ENCODE measurements at regions not wholly inside any gene's neighbourhood (a gene's known extent, or its start where the extent isn't known, plus 50 kb on each side); places are given as distances from the start of the nearest gene placed in this dataset.

- Histone ChIP-seq H3K4me1 (ENCODE audit: control insufficient read depth in 4 of 4, insufficient read depth in 4 of 4, low read length in 3 of 4) (peaks cover 0 to 6% (median 2%) of the 10 kb centered on the region in 4 donors), H3K9ac (ENCODE audit: low read depth in 1 of 2, low read length in 2 of 2) (no peak overlapping the region), H3K36me3 (ENCODE audit: control insufficient read depth in 4 of 4, insufficient read depth in 3 of 4, low read depth in 1 of 4, low read length in 3 of 4) (no peaks in the 10 kb centered on the region), H3K27ac (ENCODE audit: low read depth in 1 of 2, low read length in 2 of 2) (peak overlapping the region in 1 of 2 donors; percentile 25), H3K9me3 (ENCODE audit: control insufficient read depth in 4 of 4, low read length in 3 of 4) (no peaks in the 10 kb centered on the region), H3K27me3 (ENCODE audit: control insufficient read depth in 4 of 4, insufficient read depth in 4 of 4, low read length in 3 of 4) (no peaks in the 10 kb centered on the region), H3K4me3 (ENCODE audit: low read depth in 1 of 3, low read length in 3 of 3) (peak overlapping the region in 1 of 3 donors; percentile 24)
- TF ChIP-seq HNF4G (IDR thresholded peaks at IDR 0.05) (no peak), NR2F2 (IDR thresholded peaks at IDR 0.05) (no peak), EGR1 (IDR thresholded peaks at IDR 0.05; ENCODE audit: low read depth in 2 of 2) (no peak), HNF4A (conservative IDR thresholded peaks at IDR 0.05) (no peak), JUND (IDR thresholded peaks at IDR 0.05) (no peak)
- TF ChIP-seq, protein P1, sequence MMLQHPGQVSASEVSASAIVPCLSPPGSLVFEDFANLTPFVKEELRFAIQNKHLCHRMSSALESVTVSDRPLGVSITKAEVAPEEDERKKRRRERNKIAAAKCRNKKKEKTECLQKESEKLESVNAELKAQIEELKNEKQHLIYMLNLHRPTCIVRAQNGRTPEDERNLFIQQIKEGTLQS (IDR thresholded peaks at IDR 0.05) = no peak
- no peak for DNase-seq (ENCODE audit: low spot score)
- 67% methylated on average over 6 of the region's 6 CpGs for WGBS
These were observed 641.5 kb downstream of the PLOD2 start for GRCh38 chr3:145519398-145520047.

- no peak overlapping the region for H3K27ac ChIP-seq (ENCODE audit: low read depth in 1 of 2, low read length in 2 of 2)
- TF ChIP-seq FOXA1 (IDR thresholded peaks at IDR 0.05) (no peak), YY1 (IDR thresholded peaks at IDR 0.05) (no peak), NR2F2 (IDR thresholded peaks at IDR 0.05) (no peak), EGR1 (IDR thresholded peaks at IDR 0.05; ENCODE audit: low read depth in 2 of 2) (no peak), RXRA (IDR thresholded peaks at IDR 0.05) (no peak), TAF1 (conservative IDR thresholded peaks at IDR 0.05) (no peak), MAX (IDR thresholded peaks at IDR 0.05) (no peak), HNF4G (IDR thresholded peaks at IDR 0.05) (no peak), FOXA2 (IDR thresholded peaks at IDR 0.05) (no peak)
- TF ChIP-seq, protein P2, sequence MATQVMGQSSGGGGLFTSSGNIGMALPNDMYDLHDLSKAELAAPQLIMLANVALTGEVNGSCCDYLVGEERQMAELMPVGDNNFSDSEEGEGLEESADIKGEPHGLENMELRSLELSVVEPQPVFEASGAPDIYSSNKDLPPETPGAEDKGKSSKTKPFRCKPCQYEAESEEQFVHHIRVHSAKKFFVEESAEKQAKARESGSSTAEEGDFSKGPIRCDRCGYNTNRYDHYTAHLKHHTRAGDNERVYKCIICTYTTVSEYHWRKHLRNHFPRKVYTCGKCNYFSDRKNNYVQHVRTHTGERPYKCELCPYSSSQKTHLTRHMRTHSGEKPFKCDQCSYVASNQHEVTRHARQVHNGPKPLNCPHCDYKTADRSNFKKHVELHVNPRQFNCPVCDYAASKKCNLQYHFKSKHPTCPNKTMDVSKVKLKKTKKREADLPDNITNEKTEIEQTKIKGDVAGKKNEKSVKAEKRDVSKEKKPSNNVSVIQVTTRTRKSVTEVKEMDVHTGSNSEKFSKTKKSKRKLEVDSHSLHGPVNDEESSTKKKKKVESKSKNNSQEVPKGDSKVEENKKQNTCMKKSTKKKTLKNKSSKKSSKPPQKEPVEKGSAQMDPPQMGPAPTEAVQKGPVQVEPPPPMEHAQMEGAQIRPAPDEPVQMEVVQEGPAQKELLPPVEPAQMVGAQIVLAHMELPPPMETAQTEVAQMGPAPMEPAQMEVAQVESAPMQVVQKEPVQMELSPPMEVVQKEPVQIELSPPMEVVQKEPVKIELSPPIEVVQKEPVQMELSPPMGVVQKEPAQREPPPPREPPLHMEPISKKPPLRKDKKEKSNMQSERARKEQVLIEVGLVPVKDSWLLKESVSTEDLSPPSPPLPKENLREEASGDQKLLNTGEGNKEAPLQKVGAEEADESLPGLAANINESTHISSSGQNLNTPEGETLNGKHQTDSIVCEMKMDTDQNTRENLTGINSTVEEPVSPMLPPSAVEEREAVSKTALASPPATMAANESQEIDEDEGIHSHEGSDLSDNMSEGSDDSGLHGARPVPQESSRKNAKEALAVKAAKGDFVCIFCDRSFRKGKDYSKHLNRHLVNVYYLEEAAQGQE (IDR thresholded peaks at IDR 0.05) = no peak
- TF ChIP-seq, protein P1 (IDR thresholded peaks at IDR 0.05) = no peak
- TF ChIP-seq, protein P3, sequence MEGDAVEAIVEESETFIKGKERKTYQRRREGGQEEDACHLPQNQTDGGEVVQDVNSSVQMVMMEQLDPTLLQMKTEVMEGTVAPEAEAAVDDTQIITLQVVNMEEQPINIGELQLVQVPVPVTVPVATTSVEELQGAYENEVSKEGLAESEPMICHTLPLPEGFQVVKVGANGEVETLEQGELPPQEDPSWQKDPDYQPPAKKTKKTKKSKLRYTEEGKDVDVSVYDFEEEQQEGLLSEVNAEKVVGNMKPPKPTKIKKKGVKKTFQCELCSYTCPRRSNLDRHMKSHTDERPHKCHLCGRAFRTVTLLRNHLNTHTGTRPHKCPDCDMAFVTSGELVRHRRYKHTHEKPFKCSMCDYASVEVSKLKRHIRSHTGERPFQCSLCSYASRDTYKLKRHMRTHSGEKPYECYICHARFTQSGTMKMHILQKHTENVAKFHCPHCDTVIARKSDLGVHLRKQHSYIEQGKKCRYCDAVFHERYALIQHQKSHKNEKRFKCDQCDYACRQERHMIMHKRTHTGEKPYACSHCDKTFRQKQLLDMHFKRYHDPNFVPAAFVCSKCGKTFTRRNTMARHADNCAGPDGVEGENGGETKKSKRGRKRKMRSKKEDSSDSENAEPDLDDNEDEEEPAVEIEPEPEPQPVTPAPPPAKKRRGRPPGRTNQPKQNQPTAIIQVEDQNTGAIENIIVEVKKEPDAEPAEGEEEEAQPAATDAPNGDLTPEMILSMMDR (IDR thresholded peaks at IDR 0.05; ENCODE audit: low read depth, low read length, missing input control) = no peak
- no peak for DNase-seq (ENCODE audit: low spot score)
- H3K36me3 ChIP-seq (ENCODE audit: control insufficient read depth in 4 of 4, insufficient read depth in 3 of 4, low read depth in 1 of 4, low read length in 3 of 4) = no peaks in the 10 kb centered on the region
- H3K4me3 ChIP-seq (ENCODE audit: low read depth in 1 of 3, low read length in 3 of 3) = no peak overlapping the region
- no peaks in the 10 kb centered on the region for H3K9me3 ChIP-seq (ENCODE audit: control insufficient read depth in 4 of 4, low read length in 3 of 4)
- no peaks in the 10 kb centered on the region for H3K27me3 ChIP-seq (ENCODE audit: control insufficient read depth in 4 of 4, insufficient read depth in 4 of 4, low read length in 3 of 4)
- H3K4me1 ChIP-seq (ENCODE audit: control insufficient read depth in 4 of 4, insufficient read depth in 4 of 4, low read length in 3 of 4) = peaks cover 0 to 6% (median 2%) of the 10 kb centered on the region in 4 donors
- no peak overlapping the region for H3K9ac ChIP-seq (ENCODE audit: low read depth in 1 of 2, low read length in 2 of 2)
These were observed 638.8 kb downstream of the PLOD2 start for GRCh38 chr3:145522179-145522578.
